ENCODE measurements at regions not wholly inside any gene's neighbourhood (a gene's known extent, or its start where the extent isn't known, plus 50 kb on each side); places are given as distances from the start of the nearest gene placed in this dataset.

DNA sequence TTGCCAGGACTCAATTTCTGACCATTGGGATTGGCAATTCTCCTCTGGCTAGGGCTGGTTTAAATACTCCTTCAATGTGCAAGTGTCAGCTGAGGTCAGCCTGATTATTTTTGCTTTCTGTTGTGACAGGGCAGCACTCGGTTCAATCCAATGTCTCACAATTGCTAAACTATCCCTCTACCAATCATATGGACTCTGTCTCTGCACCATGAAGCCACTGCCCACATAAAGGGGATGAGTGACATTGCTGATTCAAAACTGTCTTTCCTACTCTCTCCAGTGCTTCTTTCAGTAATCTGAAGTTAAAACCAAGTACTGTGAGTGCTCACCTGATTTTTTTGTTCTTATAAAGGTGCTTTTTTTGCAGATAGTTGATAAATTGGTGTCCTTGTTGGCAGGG, 1030.7 kb downstream of the GLUD2 start:
- Histone ChIP-seq H3K27ac (no peak overlapping the region), H3K4me3 (no peak overlapping the region), H3K27me3 (no peaks in the 10 kb centered on the region), H3K4me1 (no peaks in the 10 kb centered on the region), H3K36me3 (no peaks in the 10 kb centered on the region), H3K9me3 (no peaks in the 10 kb centered on the region)
- ATAC-seq, result no peak
- no peak for TF ChIP-seq EP300 (IDR thresholded peaks at IDR 0.05)
- no CpG with 5 or more reads among the region's 1 CpG for WGBS, 2 donors (ENCODE audit: low coverage in 1 of 2)

DNA sequence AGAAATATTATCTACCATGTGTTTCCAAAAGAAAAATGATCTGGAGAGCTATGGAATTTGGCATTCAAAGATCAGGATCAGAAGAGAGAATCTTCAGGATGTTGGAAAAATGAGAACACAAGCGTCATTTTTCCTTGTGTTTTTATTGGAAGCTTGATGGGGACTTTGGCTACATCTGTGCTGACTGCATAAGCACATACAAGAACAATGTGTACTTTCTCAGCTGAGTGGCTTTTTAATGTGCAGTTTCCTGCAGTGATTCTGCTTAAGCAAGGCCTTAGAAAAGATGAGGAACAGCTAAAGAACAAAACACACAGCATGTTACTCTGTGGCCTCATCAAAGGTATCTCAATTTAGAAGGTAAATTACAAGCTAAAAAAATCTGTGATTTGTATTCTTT, 1039.9 kb downstream of the GLUD2 start:
- peak; percentile 22 for ATAC-seq
- H3K27ac ChIP-seq, result no peak overlapping the region
- no peaks in the 10 kb centered on the region for H3K9me3 ChIP-seq
- no peaks in the 10 kb centered on the region for H3K36me3 ChIP-seq
- H3K4me3 ChIP-seq, result no peak overlapping the region
- TF ChIP-seq EP300 (IDR thresholded peaks at IDR 0.05) (no peak), POLR2AphosphoS5 (IDR thresholded peaks at IDR 0.05) (no peak), POLR2A (IDR thresholded peaks at IDR 0.05) (no peak)
- TF ChIP-seq, protein P1, sequence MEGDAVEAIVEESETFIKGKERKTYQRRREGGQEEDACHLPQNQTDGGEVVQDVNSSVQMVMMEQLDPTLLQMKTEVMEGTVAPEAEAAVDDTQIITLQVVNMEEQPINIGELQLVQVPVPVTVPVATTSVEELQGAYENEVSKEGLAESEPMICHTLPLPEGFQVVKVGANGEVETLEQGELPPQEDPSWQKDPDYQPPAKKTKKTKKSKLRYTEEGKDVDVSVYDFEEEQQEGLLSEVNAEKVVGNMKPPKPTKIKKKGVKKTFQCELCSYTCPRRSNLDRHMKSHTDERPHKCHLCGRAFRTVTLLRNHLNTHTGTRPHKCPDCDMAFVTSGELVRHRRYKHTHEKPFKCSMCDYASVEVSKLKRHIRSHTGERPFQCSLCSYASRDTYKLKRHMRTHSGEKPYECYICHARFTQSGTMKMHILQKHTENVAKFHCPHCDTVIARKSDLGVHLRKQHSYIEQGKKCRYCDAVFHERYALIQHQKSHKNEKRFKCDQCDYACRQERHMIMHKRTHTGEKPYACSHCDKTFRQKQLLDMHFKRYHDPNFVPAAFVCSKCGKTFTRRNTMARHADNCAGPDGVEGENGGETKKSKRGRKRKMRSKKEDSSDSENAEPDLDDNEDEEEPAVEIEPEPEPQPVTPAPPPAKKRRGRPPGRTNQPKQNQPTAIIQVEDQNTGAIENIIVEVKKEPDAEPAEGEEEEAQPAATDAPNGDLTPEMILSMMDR (IDR thresholded peaks at IDR 0.05), result no peak
- H3K4me1 ChIP-seq, result no peaks in the 10 kb centered on the region
- 0% methylated on average over 1 of the region's 1 CpG for WGBS, 2 donors (ENCODE audit: low coverage in 1 of 2)
- no peaks in the 10 kb centered on the region for H3K27me3 ChIP-seq

DNA sequence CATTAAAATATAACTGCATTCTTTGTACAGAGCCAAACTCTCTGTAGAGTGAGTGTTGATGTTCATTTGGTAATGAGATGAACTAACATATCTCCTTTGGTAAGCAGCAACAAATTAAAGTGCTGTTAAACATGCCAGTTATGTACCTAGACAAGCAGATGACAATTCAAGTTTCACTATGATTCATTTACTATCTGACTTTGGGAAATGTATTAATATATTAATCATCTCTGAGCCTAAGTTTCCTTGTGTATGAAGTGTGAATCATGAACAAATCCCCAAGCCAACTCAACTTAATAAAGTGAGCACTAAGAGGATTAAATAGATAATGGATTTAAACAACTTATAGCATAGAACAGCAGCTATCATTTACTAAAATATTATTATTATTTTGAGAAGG, 1044.2 kb downstream of the GLUD2 start:
- no peak for ATAC-seq
- no peak overlapping the region for H3K27ac ChIP-seq
- H3K27me3 ChIP-seq, result no peaks in the 10 kb centered on the region
- H3K4me1 ChIP-seq, result no peaks in the 10 kb centered on the region
- TF ChIP-seq, protein P1 (IDR thresholded peaks at IDR 0.05), result no peak
- TF ChIP-seq EP300 (IDR thresholded peaks at IDR 0.05) (no peak), POLR2AphosphoS5 (IDR thresholded peaks at IDR 0.05) (no peak), POLR2A (IDR thresholded peaks at IDR 0.05) (no peak)
- H3K36me3 ChIP-seq, result no peaks in the 10 kb centered on the region
- H3K4me3 ChIP-seq, result no peak overlapping the region
- no peaks in the 10 kb centered on the region for H3K9me3 ChIP-seq

DNA sequence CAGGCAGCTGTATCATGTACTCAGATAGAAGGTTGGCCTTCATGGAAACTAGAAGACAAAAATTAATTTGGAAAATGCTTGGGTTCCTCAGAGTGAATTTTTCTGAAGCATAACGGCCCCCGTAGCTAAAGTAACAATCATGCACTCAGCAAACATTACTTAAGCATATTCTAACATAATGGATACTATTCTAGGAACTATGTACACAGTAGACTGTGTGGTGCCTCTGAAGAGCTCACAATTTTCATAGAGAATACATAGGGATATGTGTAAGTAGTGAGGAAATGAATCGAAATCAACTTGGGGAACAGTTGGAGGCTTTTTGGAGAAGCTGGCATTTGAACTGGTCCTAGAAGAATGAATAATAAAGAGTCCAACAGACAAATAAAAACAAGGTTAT, 1045.0 kb downstream of the GLUD2 start:
- H3K36me3 ChIP-seq, result no peaks in the 10 kb centered on the region
- H3K4me3 ChIP-seq, result no peak overlapping the region
- H3K27ac ChIP-seq, result no peak overlapping the region
- TF ChIP-seq, protein P1 (IDR thresholded peaks at IDR 0.05), result no peak
- TF ChIP-seq POLR2A (IDR thresholded peaks at IDR 0.05) (no peak), EP300 (IDR thresholded peaks at IDR 0.05) (no peak), POLR2AphosphoS5 (IDR thresholded peaks at IDR 0.05) (no peak)
- no peaks in the 10 kb centered on the region for H3K4me1 ChIP-seq
- ATAC-seq, result no peak
- no peaks in the 10 kb centered on the region for H3K27me3 ChIP-seq
- 43 to 70% methylated on average over 3 of the region's 3 CpGs for WGBS, 2 donors (ENCODE audit: low coverage in 1 of 2)
- no peaks in the 10 kb centered on the region for H3K9me3 ChIP-seq

DNA sequence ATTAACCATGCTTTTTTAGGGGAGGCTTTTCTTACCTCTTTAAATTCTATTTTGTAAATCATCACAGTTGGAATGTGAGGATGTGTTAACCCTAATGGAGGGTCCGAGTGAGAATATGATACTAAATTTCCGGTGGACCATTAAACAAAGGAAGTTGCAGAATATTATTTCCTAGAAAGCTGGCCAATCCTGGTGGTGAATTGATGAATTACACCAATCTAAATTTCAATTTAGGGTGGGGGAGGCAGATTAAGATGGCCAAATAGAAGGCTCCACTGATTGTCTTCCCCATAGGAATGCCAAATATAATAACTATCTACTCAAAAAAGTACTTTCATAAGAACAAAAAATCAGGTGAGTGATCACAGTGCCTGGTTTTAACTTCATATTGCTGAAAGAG, 1045.6 kb downstream of the GLUD2 start:
- WGBS, 2 donors (ENCODE audit: low coverage in 1 of 2), result 88% methylated on average over 2 of the region's 2 CpGs; no CpG with 5 or more reads in 1 of the 2 donors
- Histone ChIP-seq H3K9me3 (no peaks in the 10 kb centered on the region), H3K27ac (no peak overlapping the region), H3K4me1 (no peaks in the 10 kb centered on the region), H3K4me3 (no peak overlapping the region), H3K36me3 (no peaks in the 10 kb centered on the region), H3K27me3 (no peaks in the 10 kb centered on the region)
- TF ChIP-seq POLR2AphosphoS5 (IDR thresholded peaks at IDR 0.05), result no peak
- TF ChIP-seq POLR2A (IDR thresholded peaks at IDR 0.05), result no peak
- no peak for TF ChIP-seq EP300 (IDR thresholded peaks at IDR 0.05)
- TF ChIP-seq, protein P1 (IDR thresholded peaks at IDR 0.05), result no peak
- ATAC-seq, result no peak

DNA sequence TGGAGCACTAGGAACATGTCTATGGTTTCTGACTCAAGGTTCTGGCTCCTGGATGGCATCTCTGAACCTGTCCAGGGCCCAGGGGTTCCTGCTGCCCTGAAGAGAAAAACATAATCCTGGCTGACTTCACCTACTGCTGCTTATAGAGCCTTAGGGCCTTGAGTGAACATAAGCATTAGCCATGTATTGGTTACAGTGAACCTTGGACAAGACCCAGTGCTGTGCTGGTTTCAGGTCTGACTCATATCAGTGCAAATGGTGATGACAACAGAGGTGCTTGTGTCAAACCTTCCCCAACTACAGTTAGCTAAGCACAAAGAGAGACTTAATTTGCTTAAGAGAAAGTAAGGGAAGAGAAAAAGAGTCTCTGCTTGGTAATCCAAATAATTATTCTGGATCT, 1047.2 kb downstream of the GLUD2 start:
- H3K36me3 ChIP-seq, result no peaks in the 10 kb centered on the region
- no peak overlapping the region for H3K27ac ChIP-seq
- H3K4me1 ChIP-seq, result no peaks in the 10 kb centered on the region
- TF ChIP-seq POLR2A (IDR thresholded peaks at IDR 0.05) (no peak), POLR2AphosphoS5 (IDR thresholded peaks at IDR 0.05) (no peak), EP300 (IDR thresholded peaks at IDR 0.05) (no peak)
- H3K4me3 ChIP-seq, result no peak overlapping the region
- ATAC-seq, result no peak
- H3K9me3 ChIP-seq, result no peaks in the 10 kb centered on the region
- no peaks in the 10 kb centered on the region for H3K27me3 ChIP-seq
